GM12878 (cell line): ENCODE measurements at regions not wholly inside any gene's neighbourhood (a gene's known extent, or its start where the extent isn't known, plus 50 kb on each side); places are given as distances from the start of the nearest gene placed in this dataset.

ENCODE experiments used
- ATAC-seq: fragments of 200-7000 bp; cut with Tn5 transposase; 3 replicates; pipeline ENCODE4 v1.9.1; 2020; ENCODE audit warnings: mild to moderate bottlenecking, moderate library complexity
- BruUV-seq: library from RNA; stranded (reverse); fragments of 400-500 nt; replicated peaks from 2 replicates; lab custom pipeline; 2021; lab: Mats Ljungman, UMichigan
- CTCF ChIA-PET: fragments of 300-600 bp; sonication (Branson Sonifier 250); formaldehyde crosslinking; extraction: SDS; loops from one replicate; lab custom pipeline; 2021; ENCODE audit warnings: inconsistent platforms; lab: Yijun Ruan, JAX
- POLR2A ChIA-PET: fragments of 350-600 bp; formaldehyde crosslinking; extraction: SDS; loops from one replicate; lab custom pipeline; 2021; ENCODE audit warnings: inconsistent platforms; lab: Charles Lee
- RAD21 ChIA-PET: fragments of 300-600 bp; sonication (Branson Sonifier 250); formaldehyde crosslinking; loops from one replicate; lab custom pipeline; 2023; ENCODE audit warnings: antibody characterized with exemption; ENCODE audit not compliant: unreplicated experiment; lab: Charles Lee
- SMC1A ChIA-PET: fragments of 300-600 bp; sonication (Branson Sonifier 250); formaldehyde crosslinking; loops from one replicate; lab custom pipeline; 2023; ENCODE audit not compliant: unreplicated experiment, uncharacterized antibody; lab: Charles Lee
- DNase-seq: peaks from one replicate; pipeline ENCODE4 v3.0.0-alpha.2; 2011; ENCODE audit warnings: low read depth, low spot score
- FAIRE-seq: peaks from 3 replicates; lab custom pipeline; 2011; peaks lifted over from hg19 to GRCh38; lab: Jason Lieb, UNC
- H2AFZ ChIP-seq: 2 replicates; pipeline ENCODE4 v1.6.0; 2011; ENCODE audit warnings: low read depth, low read length, control low read depth; ENCODE audit not compliant: control insufficient read depth
- H3K27ac ChIP-seq: 2 replicates; pipeline ENCODE4 v1.5.1; 2011; ENCODE audit warnings: control low read depth; ENCODE audit not compliant: control insufficient read depth, insufficient read depth
- H3K27me3 ChIP-seq, 2 experiments: replicated peaks in 1 of 2; 2 replicates each; pipeline versions ENCODE4 v1.6.0 to v1.6.1; 2011; ENCODE audit warnings: low read length in 1 of 2; ENCODE audit not compliant: control insufficient read depth in 2 of 2, insufficient read depth in 2 of 2
- H3K36me3 ChIP-seq, 2 experiments: 2 replicates each; pipeline ENCODE4 v1.5.1; 2011; ENCODE audit warnings: low read length in 1 of 2; ENCODE audit not compliant: control insufficient read depth in 2 of 2, insufficient read depth in 2 of 2
- H3K4me1 ChIP-seq: 2 replicates; pipeline ENCODE4 v1.6.1; 2011; ENCODE audit warnings: mild to moderate bottlenecking, low read length, moderate library complexity, mixed read lengths; ENCODE audit not compliant: control insufficient read depth, insufficient read depth
- H3K4me2 ChIP-seq: 2 replicates; pipeline ENCODE4 v1.6.0; 2011; ENCODE audit warnings: control low read depth; ENCODE audit not compliant: control insufficient read depth, insufficient read depth
- H3K4me3 ChIP-seq: fragments of 200-600 bp; sonication (generic); 2 replicates; pipeline ENCODE4 v1.5.1; 2016
- H3K79me2 ChIP-seq: 2 replicates; pipeline ENCODE4 v1.6.0; 2011; ENCODE audit warnings: low read length; ENCODE audit not compliant: control insufficient read depth, insufficient read depth
- H3K9ac ChIP-seq: 2 replicates; pipeline ENCODE4 v1.8.0; 2011; ENCODE audit warnings: low read length, control low read depth, mixed read lengths; ENCODE audit not compliant: control insufficient read depth, insufficient read depth
- H3K9me3 ChIP-seq: replicated peaks from 3 replicates; pipeline ENCODE4 v1.5.1; 2011; ENCODE audit warnings: mild to moderate bottlenecking, low read length; ENCODE audit not compliant: control insufficient read depth, insufficient read depth
- H4K20me1 ChIP-seq: 2 replicates; pipeline ENCODE4 v1.6.0; 2011; ENCODE audit not compliant: control insufficient read depth, insufficient read depth
- BCLAF1 ChIP-seq: fragments of 450-650 bp; IDR thresholded peaks from 2 replicates; pipeline ENCODE4 v1.6.1; 2017; ENCODE audit warnings: antibody characterized with exemption, mild to moderate bottlenecking, moderate library complexity
- CHD2 ChIP-seq: IDR thresholded peaks from 2 replicates; pipeline ENCODE4 v1.6.1; 2011; ENCODE audit warnings: low read depth, low read length, improper control_type of control experiment, borderline replicate concordance
- EED ChIP-seq: sonication (generic); IDR thresholded peaks from 2 replicates; pipeline ENCODE4 v1.6.1; 2016; ENCODE audit warnings: antibody characterized with exemption, low read depth
- EGR1 ChIP-seq, 2 experiments: IDR thresholded peaks; 1 replicate in 1 of 2; 2 replicates in 1 of 2; pipeline ENCODE4 v1.6.1; 2011 to 2012; ENCODE audit warnings: low read depth in 2 of 2, low read length in 2 of 2, borderline replicate concordance in 1 of 2, mild to moderate bottlenecking in 1 of 2, moderate library complexity in 1 of 2
- HDGF ChIP-seq: fragments of 450-650 bp; IDR thresholded peaks from 2 replicates; pipeline ENCODE4 v1.6.1; 2016; ENCODE audit warnings: antibody characterized with exemption
- MTA3 ChIP-seq: IDR thresholded peaks from 2 replicates; pipeline ENCODE4 v1.6.1; 2012; ENCODE audit warnings: low read length, inconsistent platforms, borderline replicate concordance
- PAX8 ChIP-seq: fragments of 450-650 bp; IDR thresholded peaks from 2 replicates; pipeline ENCODE4 v1.6.1; 2017; ENCODE audit warnings: mild to moderate bottlenecking, moderate library complexity
- STAT1 ChIP-seq: fragments of 450-650 bp; conservative IDR thresholded peaks from 2 replicates; pipeline ENCODE4 v1.6.1; 2014; ENCODE audit warnings: antibody characterized with exemption, mild to moderate bottlenecking
- ZBTB33 ChIP-seq: fragments of 450-650 bp; IDR thresholded peaks from 2 replicates; pipeline ENCODE4 v1.6.1; 2017; ENCODE audit warnings: mild to moderate bottlenecking
- ZBTB40 ChIP-seq: fragments of 450-650 bp; IDR thresholded peaks from 2 replicates; pipeline ENCODE4 v1.6.1; 2016; ENCODE audit warnings: mild to moderate bottlenecking, moderate library complexity, borderline replicate concordance
- WGBS: methylation state at CpG from one replicate; pipeline ENCODE4 v1.1.6; 2016; ENCODE audit warnings: low lambda C conversion rate; ENCODE audit not compliant: insufficient replicate concordance, insufficient coverage; ENCODE audit errors: missing lambda C conversion rate; 5-methylcytosine and 5-hydroxymethylcytosine counted together
- in situ Hi-C: fragments of 300-500 bp; cut with MboI; formaldehyde crosslinking; loops from 9 replicates; pipeline ENCODE4 v1.14.3; 2018; ENCODE audit warnings: mixed read lengths
- intact Hi-C: fragments of 100-400 bp; cut with micrococcal nuclease; formaldehyde crosslinking; loops from one replicate; pipeline ENCODE4 v1.14.2; 2022; ENCODE audit not compliant: unreplicated experiment

GRCh38 chr21:24826822-24827221, 780.5 kb downstream of the MRPL39 start (continued):
- TF ChIP-seq ZBTB33 (no peak), CHD2 (no peak)

GRCh38 chr21:24825348-24825747, 781.9 kb downstream of the MRPL39 start:
- Histone ChIP-seq H3K4me3 (no peak overlapping the region), H3K27me3 (no peaks in the 10 kb centered on the region), H3K9ac (no peak overlapping the region), H3K27ac (no peak overlapping the region), H3K79me2 (no peaks in the 10 kb centered on the region), H3K4me2 (no peak overlapping the region), H3K36me3 (no peaks in the 10 kb centered on the region), H3K4me1 (no peaks in the 10 kb centered on the region), H3K9me3 (no peaks in the 10 kb centered on the region), H2AFZ (no peak overlapping the region), H4K20me1 (no peaks in the 10 kb centered on the region)
- ChIA-PET POLR2A (no interaction called here), RAD21 (no interaction called here), SMC1A (no interaction called here), CTCF (no interaction called here)
- intact Hi-C loops (no loop called here), in situ Hi-C loops (no loop called here)
- no TSS peak for BruUV-seq
- WGBS, result 25% methylated on average over 4 of the region's 4 CpGs
- no peak for DNase-seq
- no peak for ATAC-seq
- no peak for FAIRE-seq
- no peak for TF ChIP-seq EGR1 (IDR thresholded peaks at IDR 0.05; ENCODE audit: borderline replicate concordance in 1 of 2, low read depth in 2 of 2, low read length in 2 of 2)
- TF ChIP-seq HDGF, result no peak
- no peak for TF ChIP-seq EED
- no peak for TF ChIP-seq STAT1
- no peak for TF ChIP-seq ZBTB40
- no peak for TF ChIP-seq BCLAF1
- no peak for TF ChIP-seq ZBTB33
- no peak for TF ChIP-seq MTA3
- no peak for TF ChIP-seq PAX8
